ENCODE measurements at regions not wholly inside any gene's neighbourhood (a gene's known extent, or its start where the extent isn't known, plus 50 kb on each side); places are given as distances from the start of the nearest gene placed in this dataset.

GRCh38 chr10:128779416-128779815 is 653.2 kb upstream of the MKI67 start:
- DNase-seq = no peak

- DNase-seq = no peak
These were observed 654.0 kb upstream of the MKI67 start for GRCh38 chr10:128780156-128780761.

GRCh38 chr10:128781637-128782036 is 655.4 kb upstream of the MKI67 start:
- no peak for DNase-seq

- no peak for DNase-seq
These were observed 658.2 kb upstream of the MKI67 start for GRCh38 chr10:128784444-128784843.

GRCh38 chr10:128792426-128793140 is 666.4 kb upstream of the MKI67 start:
- DNase-seq = no peak

- no peak for DNase-seq
These were observed 667.8 kb upstream of the MKI67 start for GRCh38 chr10:128793726-128794655.

GRCh38 chr10:128796396-128796912 is 670.2 kb upstream of the MKI67 start:
- DNase-seq = no peak

GRCh38 chr10:128802062-128802461 is 665.0 kb upstream of the MGMT start:
- DNase-seq = no peak

GRCh38 chr10:128803790-128804189 is 663.3 kb upstream of the MGMT start:
- no peak for DNase-seq

- DNase-seq = no peak
These were observed 662.6 kb upstream of the MGMT start for GRCh38 chr10:128804411-128804810.

GRCh38 chr10:128808921-128809440 is 658.1 kb upstream of the MGMT start:
- DNase-seq = no peak

- no peak for DNase-seq
These were observed 655.5 kb upstream of the MGMT start for GRCh38 chr10:128811511-128811910.

- no peak for DNase-seq
These were observed 655.0 kb upstream of the MGMT start for GRCh38 chr10:128812000-128812399.

- DNase-seq = no peak
These were observed 653.5 kb upstream of the MGMT start for GRCh38 chr10:128813574-128813973.

- no peak for DNase-seq
These were observed 653.0 kb upstream of the MGMT start for GRCh38 chr10:128814024-128814423.

GRCh38 chr10:128814782-128815181 is 652.3 kb upstream of the MGMT start:
- DNase-seq = no peak

GRCh38 chr10:128816726-128817125 is 650.3 kb upstream of the MGMT start:
- DNase-seq = no peak

- DNase-seq = no peak
These were observed 649.4 kb upstream of the MGMT start for GRCh38 chr10:128817636-128818035.

GRCh38 chr10:128820663-128821062 is 646.4 kb upstream of the MGMT start:
- DNase-seq = no peak

- DNase-seq = no peak
These were observed 643.8 kb upstream of the MGMT start for GRCh38 chr10:128823201-128823600.

GRCh38 chr10:128825626-128826025 is 641.4 kb upstream of the MGMT start:
- DNase-seq = no peak

- no peak for DNase-seq
These were observed 633.4 kb upstream of the MGMT start for GRCh38 chr10:128833671-128834070.

- no peak for DNase-seq
These were observed 631.7 kb upstream of the MGMT start for GRCh38 chr10:128835361-128835760.

All from stimulated activated CD4-positive, alpha-beta T cell treated with anti-CD3 and anti-CD28 coated beads, Interleukin-4, amount 100 ng/mL, for 1 hour (primary cell).